ENCODE measurements at regions not wholly inside any gene's neighbourhood (a gene's known extent, or its start where the extent isn't known, plus 50 kb on each side); places are given as distances from the start of the nearest gene placed in this dataset.

DNA sequence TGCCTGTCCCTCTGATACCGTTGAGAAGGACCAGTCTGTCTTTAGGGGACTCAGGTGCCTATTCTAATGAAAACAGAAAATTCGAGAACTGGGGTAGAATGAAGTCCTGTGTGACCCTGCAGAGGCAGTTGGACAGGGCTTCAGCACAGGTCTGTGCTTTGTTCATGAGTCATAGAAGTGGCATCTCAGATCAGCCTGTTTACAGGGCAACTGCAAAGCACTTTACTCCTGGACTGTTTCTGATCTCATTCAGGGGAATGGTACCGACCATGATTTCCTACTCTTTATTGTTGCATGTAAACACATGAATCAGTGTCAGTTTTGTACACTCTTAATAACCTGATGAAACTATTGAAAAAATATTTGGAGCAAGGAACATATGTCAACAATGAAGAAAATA, 1517.0 kb downstream of the AACS start:
- DNase-seq (ENCODE audit: low spot score): no peak

DNA sequence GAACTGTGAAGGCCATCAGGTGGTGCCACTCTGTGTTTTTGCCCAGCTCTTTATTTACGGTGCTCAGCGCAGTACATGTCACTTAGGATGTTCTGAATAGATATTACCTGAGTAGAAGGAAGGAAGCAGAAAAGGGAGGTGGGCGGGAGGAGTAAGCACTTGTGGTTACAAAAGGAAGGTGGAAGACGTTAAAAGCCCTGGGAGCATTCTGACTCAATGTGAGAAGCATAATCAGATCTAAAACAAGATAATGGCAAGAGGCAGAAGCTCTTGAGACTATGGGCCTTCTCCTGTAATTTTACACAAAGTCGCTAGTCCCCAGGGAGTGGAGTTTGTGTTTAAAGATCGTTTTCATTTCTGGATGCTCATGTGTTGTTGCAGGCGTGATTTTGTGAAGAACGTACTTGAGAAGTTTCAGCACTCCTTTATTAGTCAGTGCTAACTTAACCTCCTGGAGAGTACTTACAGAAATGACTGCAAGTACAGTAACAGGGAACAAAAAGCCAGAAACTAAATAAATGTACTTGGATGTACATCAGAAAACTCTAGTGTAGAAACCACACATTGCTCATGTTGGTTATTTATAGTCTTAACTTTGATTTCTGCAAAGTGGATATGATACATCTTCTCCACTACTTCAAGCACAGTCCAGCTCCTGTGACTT, 1523.5 kb downstream of the AACS start:
- DNase-seq (ENCODE audit: low spot score): no peak

DNA sequence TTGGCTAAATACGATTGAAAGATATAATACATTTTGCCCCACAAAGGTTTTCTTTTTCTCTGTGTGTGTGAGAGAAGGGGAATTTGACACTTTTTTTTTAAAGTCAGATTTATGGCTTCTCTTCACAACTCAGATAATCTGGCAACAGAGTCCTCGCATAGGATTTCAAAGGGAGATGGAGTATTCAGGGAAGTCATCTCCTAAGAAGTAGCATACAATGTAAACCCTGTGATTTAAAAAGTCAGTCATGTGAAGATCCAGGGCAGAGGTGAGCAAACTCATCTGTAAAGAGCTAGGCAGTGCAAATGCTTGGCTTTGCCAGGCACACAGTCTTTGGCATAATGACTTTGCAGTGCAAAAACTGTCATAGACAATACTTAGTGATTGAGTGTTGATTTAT, 1526.3 kb downstream of the AACS start:
- no peak for DNase-seq (ENCODE audit: low spot score)

DNA sequence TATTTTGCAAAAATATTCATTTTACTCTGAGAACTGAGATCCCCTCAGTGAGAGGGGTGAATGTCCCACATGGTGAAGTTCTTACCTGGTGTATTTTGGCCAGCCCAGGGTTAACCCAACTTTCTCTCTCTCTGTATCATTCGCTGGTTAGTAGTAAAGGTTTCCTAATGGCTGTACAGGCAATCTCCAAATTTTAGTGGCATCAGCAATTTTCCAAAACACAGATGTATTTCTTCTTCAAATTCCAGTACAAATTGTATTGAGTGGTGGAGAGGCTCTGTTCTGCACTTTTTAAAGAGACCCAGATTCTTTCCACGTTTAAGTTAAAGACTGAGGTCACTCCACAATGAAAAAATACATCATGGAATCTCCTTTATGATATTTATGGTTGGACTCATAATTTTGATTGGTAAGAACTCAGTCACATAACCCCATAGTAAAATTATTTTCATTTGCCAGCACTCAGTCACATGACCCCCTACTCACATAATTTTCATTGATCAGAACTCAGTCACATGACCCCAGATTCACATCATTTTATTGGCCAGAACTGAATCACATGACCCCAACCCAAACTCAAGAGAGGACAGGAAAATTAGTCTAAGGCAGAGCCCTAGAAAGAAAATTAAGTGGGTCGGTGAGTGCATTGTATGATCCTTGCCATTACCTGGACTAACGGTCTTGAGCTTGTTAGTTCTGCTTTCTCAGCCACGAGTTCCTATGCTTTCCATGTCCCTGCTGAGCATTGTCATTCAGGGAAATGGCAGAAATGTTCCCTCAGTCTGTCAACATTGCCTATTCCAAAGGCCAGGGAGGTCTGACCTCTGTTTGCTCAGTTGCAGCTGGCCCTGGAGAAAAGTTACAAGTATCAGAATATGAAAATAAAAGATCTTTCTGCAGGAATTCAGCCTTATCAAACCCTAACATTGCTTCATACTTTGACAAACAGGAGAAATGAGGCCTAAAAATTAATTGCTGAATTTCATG, 1536.2 kb downstream of the AACS start:
- no peak for DNase-seq (ENCODE audit: low spot score)

DNA sequence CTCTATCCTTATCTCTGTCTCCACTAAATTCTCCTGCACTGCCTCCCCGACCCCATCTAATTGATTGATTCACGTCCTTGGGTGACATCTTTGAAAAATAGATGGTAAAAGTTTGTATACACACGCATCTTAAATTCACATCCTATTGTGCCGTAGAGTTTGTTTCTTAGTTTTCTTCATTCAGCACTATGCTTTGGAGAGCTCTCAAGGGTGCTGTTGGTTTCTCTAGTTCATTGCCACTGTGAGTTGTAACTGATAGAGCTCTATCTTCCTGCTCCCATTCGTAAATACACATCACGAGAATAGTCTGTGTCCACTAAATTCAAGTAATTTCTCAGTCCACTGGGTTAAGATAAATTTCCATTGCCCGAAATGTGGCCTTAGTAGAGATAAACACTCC, 1537.4 kb downstream of the AACS start:
- no peak for DNase-seq (ENCODE audit: low spot score)

DNA sequence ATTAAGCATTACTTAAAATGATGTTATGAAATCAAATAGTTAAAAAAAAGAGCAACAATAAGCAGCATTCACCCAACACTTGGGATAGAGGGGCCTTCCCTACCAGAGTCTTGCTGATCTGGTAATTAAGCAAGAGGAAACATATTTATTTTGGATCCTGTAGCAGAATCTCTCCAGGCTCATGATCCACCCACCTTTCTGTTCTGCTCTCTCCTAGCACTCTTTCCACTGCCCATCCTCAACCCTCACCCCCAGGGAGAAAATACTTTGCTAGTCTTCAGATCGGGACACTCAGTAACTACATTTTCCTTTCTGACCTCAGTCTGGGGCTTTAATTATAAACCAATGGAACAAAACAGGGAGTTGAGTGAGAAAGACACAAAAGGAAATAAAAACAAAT, 1541.9 kb downstream of the AACS start:
- no peak for DNase-seq (ENCODE audit: low spot score)

DNA sequence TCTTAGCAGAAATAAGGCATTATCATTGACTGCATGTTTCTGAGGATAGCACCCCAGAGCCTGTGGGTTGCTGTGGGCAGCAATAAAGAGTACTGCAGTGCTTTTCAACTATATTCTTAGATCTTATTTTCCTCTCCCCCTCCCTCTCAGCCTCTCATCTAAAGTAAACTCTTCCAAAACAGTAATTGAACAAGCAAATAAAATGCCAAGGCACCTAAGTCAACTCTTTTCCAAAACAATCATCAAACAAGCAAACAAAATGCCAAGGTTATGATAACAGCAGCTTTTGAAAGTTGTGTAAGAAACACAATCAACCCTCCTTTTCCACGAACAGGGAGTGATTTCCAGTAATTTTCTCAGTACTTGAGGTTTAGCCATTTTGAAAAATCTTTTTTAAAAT, 1542.6 kb downstream of the AACS start:
- DNase-seq (ENCODE audit: low spot score): no peak

DNA sequence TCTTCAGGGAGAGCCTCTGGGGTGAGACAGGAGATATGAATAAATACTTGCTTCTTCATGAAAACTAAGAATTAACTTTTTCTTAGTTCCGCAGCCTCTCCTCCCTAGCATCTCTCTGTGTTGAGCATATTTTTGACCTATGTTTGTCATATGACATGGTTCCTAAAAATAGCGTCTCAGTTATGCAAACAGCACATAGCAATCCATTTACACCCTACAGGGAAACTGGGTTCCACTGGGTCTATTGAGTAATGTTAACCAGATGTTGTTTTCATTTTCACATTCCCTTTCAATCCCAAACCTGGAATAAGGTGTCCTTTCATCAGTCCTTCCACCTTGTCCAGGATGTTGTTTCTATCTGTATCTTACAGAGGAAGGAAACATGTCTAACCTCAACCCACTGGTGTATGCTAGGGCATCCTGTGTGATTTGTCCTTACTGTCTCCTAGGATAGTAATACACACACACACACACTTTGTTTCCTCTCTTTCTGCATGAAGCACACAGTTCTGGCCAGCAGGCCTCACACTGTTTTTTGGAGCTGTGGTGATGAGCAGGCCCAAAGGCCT, 1543.5 kb downstream of the AACS start:
- DNase-seq (ENCODE audit: low spot score): no peak

DNA sequence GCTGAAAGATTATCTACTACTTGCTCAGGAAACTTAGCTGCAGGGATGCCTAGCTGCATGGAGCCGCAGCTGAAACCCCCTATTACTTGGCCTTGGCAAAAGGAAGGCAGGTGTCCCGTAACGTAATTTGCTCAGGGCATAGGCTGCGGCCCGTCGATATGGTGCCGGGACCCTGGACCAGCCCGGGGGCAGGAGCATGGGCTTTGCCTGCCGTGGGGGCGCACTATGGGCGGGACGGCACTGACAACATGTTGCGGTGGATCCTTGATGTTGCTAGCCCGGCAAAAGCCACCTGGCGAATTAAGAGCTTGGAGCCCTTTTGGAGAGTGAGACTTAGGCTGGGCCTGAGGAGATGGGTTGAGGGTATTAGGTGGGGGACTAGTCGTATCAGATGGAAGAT, 1551.2 kb downstream of the AACS start:
- DNase-seq (ENCODE audit: low spot score): no peak

DNA sequence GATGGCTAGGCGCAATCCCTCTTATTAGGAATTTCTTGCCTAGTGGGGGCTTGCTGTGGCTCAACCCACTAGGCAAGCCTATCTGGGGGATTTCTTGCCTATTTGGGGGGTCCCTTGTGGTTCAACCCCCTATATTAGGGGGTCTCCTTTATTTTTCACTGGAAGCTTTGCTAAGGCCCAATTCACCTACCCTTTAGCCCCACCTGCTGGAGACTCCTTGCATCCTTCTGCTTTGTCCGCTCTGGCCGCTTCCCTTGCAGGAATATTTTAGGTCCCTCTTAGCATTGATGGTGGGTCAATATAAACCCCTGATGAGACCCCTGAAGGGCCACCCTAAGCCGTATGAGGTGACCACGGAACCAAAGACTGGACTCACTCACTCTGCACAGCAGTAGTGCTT, 1552.1 kb downstream of the AACS start:
- DNase-seq (ENCODE audit: low spot score): no peak

DNA sequence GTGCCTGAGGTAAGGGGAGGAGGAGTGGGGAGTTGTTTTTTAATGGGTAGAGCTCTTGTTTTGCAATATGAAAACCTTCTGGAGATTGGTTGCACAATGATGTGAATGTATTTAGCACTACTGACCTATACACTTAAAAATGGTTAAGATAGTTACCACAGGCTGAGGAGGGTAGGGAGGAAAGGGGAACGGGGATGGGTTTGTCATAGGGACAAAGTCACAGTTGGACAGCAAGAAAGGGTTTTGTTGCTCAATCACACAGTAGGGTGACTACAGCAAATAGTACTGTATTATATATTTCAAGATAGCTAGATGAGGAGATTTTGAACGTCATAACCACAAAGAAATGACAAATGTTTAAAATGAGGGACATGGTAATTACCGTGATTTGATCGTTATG, 1562.4 kb downstream of the AACS start:
- no peak for DNase-seq (ENCODE audit: low spot score)

DNA sequence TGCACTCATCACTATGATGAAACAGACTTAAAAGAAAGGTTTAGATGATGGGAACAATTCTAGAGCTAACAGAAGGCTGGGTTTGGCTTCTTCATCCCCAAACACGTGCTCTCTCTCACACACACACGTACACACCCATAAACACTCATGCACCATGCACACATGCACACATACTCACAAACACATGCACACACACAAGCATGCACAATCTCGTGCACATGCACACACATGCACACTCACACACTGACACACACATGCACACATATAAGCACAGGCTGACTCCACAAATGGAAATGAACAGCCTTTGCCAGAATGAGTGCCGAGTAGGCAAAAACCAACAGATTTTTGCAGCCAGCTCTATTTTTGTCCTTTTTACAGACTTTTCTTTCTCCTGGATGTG, 1571.6 kb downstream of the AACS start:
- DNase-seq (ENCODE audit: low spot score): no peak

DNA sequence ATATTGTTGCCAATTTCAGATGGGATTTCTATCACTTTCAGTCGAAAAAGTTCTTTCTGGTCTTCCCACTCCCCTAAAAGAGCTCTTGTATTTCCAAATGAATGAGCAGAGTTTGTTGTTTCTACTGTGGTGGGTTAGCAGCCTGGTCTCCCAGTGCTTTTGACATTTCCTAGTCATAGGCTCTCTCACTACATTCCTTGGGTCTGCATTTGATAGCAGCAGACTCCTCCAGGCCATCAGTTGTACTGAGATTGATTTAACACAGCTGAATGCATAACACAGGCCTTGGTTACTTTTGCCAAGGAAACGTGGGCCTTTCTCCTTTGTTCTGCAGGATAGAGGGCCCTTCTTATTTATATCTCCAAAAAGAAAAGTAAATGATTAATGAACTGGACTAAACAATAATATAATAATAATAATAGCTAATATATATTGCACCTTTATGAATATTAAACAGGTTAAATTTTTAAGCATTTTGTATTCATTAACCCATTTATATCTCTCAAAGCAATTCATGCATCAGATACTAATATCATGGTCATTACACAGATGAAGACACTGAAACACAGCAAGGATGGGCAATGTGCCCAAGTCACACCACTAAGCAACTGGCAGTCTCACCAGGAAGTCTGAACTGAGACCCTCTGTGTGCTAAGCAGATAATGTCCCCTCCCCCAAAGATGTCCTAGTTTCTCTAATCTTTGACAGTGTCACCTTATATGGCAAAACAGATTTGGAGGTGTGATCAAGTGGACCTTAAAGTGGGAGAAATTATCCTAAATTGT, 1579.2 kb downstream of the AACS start:
- DNase-seq (ENCODE audit: low spot score): no peak

DNA sequence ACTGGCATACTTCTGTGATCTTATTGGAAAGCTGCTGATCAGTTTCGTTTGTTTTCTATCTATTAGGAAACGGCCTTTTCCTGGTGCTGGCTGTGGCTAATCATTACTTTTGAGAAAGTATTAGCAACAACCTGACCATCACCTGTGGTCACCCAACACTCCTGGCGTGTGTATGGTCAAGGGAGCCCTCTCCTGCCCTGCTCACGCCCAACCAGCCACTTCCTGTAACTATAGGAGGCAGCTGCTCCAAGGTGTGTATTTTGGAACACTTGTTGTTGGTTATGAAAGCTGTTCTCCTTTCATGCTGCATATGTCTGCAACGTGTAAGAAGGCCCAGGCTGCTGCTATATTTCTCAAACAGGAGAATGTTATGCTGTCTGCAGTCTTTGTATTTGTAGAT, 1582.8 kb downstream of the AACS start:
- DNase-seq (ENCODE audit: low spot score): no peak

DNA sequence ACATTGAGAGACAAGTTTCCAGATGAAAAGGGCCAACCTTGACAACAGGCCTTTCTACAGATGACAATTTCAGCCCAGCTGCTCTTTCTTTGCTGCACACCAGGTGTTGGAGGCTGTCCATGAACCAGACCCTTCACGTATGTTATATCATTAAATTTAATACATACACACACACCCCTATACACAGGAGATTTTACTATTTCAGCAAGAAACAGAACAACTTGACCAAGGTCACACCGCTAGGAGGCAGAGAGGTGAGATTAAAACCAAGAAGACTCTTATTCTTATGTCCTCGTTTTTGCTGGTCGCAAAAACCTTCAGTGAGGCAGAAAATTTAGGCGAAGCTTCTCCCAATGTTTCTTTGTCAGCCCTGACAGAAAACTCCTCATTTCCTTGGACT, 1585.9 kb downstream of the AACS start:
- no peak for DNase-seq (ENCODE audit: low spot score)

DNA sequence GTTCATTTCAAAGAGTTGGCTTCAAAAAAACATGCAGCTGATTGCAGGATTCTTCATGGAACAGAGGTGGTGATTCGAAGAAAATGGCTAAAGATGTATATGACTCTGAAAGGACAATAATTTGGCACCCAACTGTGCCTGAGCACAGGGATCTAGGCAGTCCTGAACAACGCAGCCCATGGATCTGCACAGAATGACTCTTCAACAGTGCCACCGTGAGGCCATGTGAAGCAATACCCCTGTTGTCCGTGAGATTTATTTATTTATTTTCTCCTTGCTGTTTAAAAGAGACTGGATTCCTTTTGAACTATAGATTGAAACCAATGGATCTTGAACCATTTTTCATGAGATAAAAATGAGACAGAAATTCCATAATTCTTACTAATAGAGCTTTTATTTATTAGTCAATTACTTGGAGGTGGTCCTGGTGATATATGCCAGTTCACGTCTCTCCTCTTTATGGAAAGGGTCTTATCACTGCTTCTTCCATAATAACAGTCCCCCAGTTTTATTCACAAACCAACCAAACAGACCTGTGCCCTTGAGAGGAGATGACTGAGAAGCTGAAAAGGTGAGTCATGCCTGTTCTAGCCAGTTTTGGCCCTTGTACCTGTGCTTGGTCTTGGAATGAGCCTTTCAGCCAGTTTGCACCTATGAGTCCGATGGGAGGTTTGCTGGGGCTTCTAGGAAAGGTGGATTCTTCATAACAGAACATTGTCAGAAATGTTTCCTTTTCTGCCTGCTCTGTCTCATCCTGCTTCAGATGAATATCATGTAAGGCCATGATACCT, 1598.3 kb downstream of the AACS start:
- no peak for DNase-seq (ENCODE audit: low spot score)

DNA sequence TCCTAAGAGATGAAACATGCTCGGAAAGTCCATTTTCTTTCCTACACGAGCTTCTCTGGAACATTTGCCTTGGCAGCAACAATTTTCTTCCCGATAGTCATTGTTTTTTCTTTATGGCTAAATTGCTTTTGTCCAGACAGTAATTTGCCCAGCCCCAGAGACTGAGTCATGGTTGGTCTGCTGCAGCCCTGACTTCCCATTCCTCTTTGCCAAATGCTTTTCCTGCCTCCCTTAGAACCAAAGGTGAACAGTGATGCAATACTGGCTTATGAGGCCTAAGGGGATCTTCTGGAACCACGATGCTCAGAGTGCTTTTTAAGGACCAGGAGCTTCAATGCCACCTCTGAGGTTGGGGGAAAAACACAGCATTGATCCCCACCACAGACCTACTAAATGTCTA, 1599.6 kb upstream of the TMEM132C start:
- DNase-seq (ENCODE audit: low spot score): no peak

DNA sequence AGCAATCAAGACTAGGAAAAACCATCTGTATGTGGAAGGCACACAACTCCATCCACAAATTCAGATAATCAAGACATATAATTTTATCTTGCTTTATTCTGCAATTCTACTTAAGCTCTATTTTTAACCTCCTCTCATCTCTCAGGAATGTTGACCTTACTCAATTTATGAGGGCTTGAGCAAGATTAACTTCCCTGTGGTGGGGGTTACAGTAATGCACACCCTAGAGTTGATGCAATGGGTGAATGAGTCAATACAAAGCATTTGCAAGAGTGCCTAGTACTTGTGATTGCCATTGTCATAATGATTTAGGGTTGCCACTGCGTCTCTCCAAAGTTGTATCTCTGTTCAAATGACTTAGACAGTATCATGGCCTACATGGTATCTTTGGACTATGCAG, 1598.4 kb upstream of the TMEM132C start:
- DNase-seq (ENCODE audit: low spot score): no peak

DNA sequence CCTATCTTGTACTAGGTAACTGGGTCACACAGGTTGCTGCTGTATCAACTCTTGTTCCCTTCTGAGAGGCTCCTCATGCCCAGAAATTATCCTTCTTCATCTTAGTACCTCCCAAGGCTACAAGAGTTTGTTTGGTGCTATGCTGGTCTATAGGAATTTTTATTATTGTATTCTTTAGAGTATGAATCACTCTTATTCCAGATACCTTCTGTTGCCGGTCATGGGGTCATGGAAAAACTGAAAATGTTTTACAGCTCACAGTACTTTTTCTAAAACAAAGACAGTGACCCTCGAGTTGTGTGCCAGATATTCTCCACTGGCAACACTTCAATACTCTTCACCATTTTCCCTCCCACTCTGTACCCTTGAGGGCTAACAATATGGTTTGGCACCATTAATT, 1598.0 kb upstream of the TMEM132C start:
- no peak for DNase-seq (ENCODE audit: low spot score)

DNA sequence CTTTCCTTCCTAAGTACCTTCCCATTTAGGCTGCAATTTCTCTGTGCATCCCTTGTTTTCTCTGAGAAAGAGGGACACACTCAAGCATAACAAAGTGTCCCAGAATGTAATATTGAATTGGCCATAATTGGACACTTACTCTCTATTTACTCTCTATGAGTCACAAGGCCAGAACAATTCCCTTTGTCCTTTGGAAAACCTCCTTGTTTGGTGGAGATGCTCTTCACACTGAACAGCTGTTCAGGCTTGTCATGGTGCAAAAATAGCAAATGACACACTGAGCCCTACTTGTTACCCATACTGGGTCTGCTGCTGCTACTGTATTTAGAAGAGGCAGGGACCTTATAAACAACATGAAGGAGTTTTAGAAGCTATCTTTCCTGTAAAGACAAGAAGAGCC, 1590.5 kb upstream of the TMEM132C start:
- no peak for DNase-seq (ENCODE audit: low spot score)

DNA sequence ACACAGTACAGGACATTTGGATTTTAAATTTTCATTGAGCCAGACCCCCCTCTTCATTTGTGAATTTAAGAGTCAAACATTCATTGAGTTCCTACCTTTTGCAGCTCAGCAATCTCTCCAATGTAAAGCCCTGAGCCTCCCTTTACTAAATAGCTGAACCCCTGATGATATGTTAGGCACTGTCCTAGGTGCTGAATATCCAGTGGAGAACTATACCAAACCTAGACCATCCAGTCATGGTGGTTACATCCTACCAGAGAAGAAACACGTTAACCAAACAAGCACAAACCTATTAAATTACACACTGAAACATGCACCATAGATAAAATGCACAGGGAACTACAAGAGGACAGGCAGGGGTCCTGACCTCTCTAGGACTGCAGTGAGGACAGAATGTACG, 1585.3 kb upstream of the TMEM132C start:
- DNase-seq (ENCODE audit: low spot score): no peak

DNA sequence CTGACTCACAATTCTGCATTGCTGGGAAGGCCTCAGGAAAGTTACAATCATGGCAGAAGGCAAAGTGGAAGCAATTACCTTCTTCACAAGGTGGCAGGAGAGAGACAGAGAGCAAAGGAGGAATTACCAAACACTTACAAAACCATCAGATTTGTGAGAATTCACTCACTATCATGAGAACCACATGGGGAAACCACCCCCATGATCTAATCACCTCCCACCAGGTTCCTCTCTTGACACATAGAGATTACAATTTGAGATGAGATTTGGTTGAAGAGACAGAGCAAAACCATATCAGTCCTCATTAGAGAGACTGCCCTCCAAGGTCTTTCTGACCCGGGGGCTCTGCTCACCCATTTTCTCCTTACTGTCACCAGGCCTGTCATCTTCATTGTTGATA, 1582.3 kb upstream of the TMEM132C start:
- DNase-seq (ENCODE audit: low spot score): no peak
